Mesenchymal stem cell (in vitro differentiated cells and primary cell): ENCODE measurements at regions not wholly inside any gene's neighbourhood (a gene's known extent, or its start where the extent isn't known, plus 50 kb on each side); places are given as distances from the start of the nearest gene placed in this dataset.

Source experiments
- DNase-seq: peaks from one replicate; pipeline ENCODE4 v3.0.0-alpha.2; 2013
- H2AFZ ChIP-seq: one replicate; pipeline ENCODE4 v1.6.1; 2013; ENCODE audit warnings: low read depth, mild to moderate bottlenecking, control low read depth, inconsistent platforms, low read length, moderate library complexity
- H2AK5ac ChIP-seq: 2 replicates; pipeline ENCODE4 v1.6.1; 2013; ENCODE audit warnings: low read length, moderate library complexity, mild to moderate bottlenecking, inconsistent platforms; ENCODE audit not compliant: severe bottlenecking
- H2BK120ac ChIP-seq: one replicate; pipeline ENCODE4 v1.6.1; 2013; ENCODE audit warnings: low read depth, mild to moderate bottlenecking, inconsistent platforms, low read length, moderate library complexity
- H2BK12ac ChIP-seq, 2 experiments: one replicate each; pipeline ENCODE4 v1.6.1; 2013; ENCODE audit warnings: inconsistent platforms in 2 of 2, low read length in 2 of 2, mild to moderate bottlenecking in 2 of 2, moderate library complexity in 2 of 2, control low read depth in 1 of 2
- H2BK15ac ChIP-seq: one replicate; pipeline ENCODE4 v1.6.1; 2013; ENCODE audit warnings: mild to moderate bottlenecking, low read depth, inconsistent platforms; ENCODE audit not compliant: poor library complexity, severe bottlenecking
- H2BK5ac ChIP-seq: 2 replicates; pipeline ENCODE4 v1.6.1; 2013; ENCODE audit warnings: low read depth, mild to moderate bottlenecking, low read length, control low read depth, inconsistent platforms; ENCODE audit not compliant: poor library complexity, severe bottlenecking
- H3K14ac ChIP-seq, 2 experiments: one replicate each; pipeline ENCODE4 v1.6.1; 2013; ENCODE audit warnings: inconsistent platforms in 2 of 2, low read length in 2 of 2, control low read depth in 1 of 2, mild to moderate bottlenecking in 1 of 2, moderate library complexity in 1 of 2
- H3K18ac ChIP-seq, 2 experiments: one replicate each; pipeline ENCODE4 v1.6.1; 2013; ENCODE audit warnings: inconsistent platforms in 2 of 2, low read length in 2 of 2, control low read depth in 1 of 2, low read depth in 1 of 2, mild to moderate bottlenecking in 1 of 2
- H3K23ac ChIP-seq, 2 experiments: one replicate each; pipeline ENCODE4 v1.6.1; 2013; ENCODE audit warnings: inconsistent platforms in 2 of 2, low read length in 2 of 2, mild to moderate bottlenecking in 2 of 2, moderate library complexity in 2 of 2, control low read depth in 1 of 2
- H3K27ac ChIP-seq: 2 replicates; pipeline ENCODE4 v1.5.1; 2013; ENCODE audit warnings: mild to moderate bottlenecking, moderate library complexity, low read length, control low read depth, inconsistent platforms; ENCODE audit not compliant: poor library complexity, severe bottlenecking
- H3K27me3 ChIP-seq, 2 experiments: 2 replicates each; pipeline versions ENCODE4 v1.6.1 to v1.7.0; 2013; ENCODE audit warnings: low read length in 2 of 2, mild to moderate bottlenecking in 2 of 2, moderate library complexity in 2 of 2, control low read depth in 1 of 2, inconsistent platforms in 1 of 2; ENCODE audit not compliant: control insufficient read depth in 1 of 2, insufficient read depth in 1 of 2
- H3K36me3 ChIP-seq, 2 experiments: 2 replicates each; pipeline versions ENCODE4 v1.6.1 to v1.7.0; 2013; ENCODE audit warnings: low read length in 2 of 2, control low read depth in 1 of 2, inconsistent platforms in 1 of 2, low read depth in 1 of 2, mild to moderate bottlenecking in 1 of 2; ENCODE audit not compliant: insufficient read depth in 2 of 2, control insufficient read depth in 1 of 2
- H3K4ac ChIP-seq, 2 experiments: one replicate each; pipeline ENCODE4 v1.6.1; 2013; ENCODE audit warnings: inconsistent platforms in 2 of 2, low read length in 2 of 2, mild to moderate bottlenecking in 2 of 2, moderate library complexity in 2 of 2, control low read depth in 1 of 2, low read depth in 1 of 2
- H3K4me1 ChIP-seq: 2 replicates; pipeline ENCODE4 v1.6.1; 2013; ENCODE audit warnings: low read depth, low read length, control low read depth; ENCODE audit not compliant: control insufficient read depth, insufficient read depth
- H3K4me2 ChIP-seq: 2 replicates; pipeline ENCODE4 v1.6.1; 2013; ENCODE audit warnings: low read length, mild to moderate bottlenecking, inconsistent platforms; ENCODE audit not compliant: poor library complexity, severe bottlenecking
- H3K4me3 ChIP-seq, 2 experiments: 2 replicates each; pipeline versions ENCODE4 v1.5.1 to v1.7.0; 2013; ENCODE audit warnings: low read length in 2 of 2, mild to moderate bottlenecking in 2 of 2, control low read depth in 1 of 2, low read depth in 1 of 2; ENCODE audit not compliant: insufficient read depth in 1 of 2
- H3K79me1 ChIP-seq: replicated peaks from 2 replicates; pipeline ENCODE4 v1.6.1; 2013; ENCODE audit warnings: mild to moderate bottlenecking, control low read depth, low read length, inconsistent platforms; ENCODE audit not compliant: poor library complexity, severe bottlenecking
- H3K9ac ChIP-seq: 2 replicates; pipeline ENCODE4 v1.7.0; 2013; ENCODE audit warnings: mild to moderate bottlenecking, low read length, moderate library complexity
- H3K9me3 ChIP-seq: 2 replicates; pipeline ENCODE4 v1.7.0; 2013; ENCODE audit warnings: mild to moderate bottlenecking, low read length; ENCODE audit not compliant: control insufficient read depth
- H4K8ac ChIP-seq: one replicate; pipeline ENCODE4 v1.6.1; 2013; ENCODE audit warnings: inconsistent platforms, mild to moderate bottlenecking, low read length, moderate library complexity
- H4K91ac ChIP-seq: one replicate; pipeline ENCODE4 v1.6.1; 2013; ENCODE audit warnings: mild to moderate bottlenecking, low read length, inconsistent platforms
- WGBS: methylation state at CpG from one replicate; pipeline ENCODE4 v1.1.7; 2013; ENCODE audit warnings: mixed read lengths; 5-methylcytosine and 5-hydroxymethylcytosine counted together

GRCh38 chr7:49091089-49091488 lies 166.7 kb downstream of the CDC14C start:
- Histone ChIP-seq H3K79me1 (no peaks in the 10 kb centered on the region), H3K4me2 (no peak overlapping the region), H2BK12ac (no peak overlapping the region), H3K23ac (no peak overlapping the region), H2BK15ac (no peak overlapping the region), H3K9me3 (no peaks in the 10 kb centered on the region), H2AFZ (no peak overlapping the region), H4K91ac (no peak overlapping the region), H3K4me1 (no peaks in the 10 kb centered on the region), H3K9ac (no peak overlapping the region), H3K18ac (no peak overlapping the region), H3K36me3 (no peaks in the 10 kb centered on the region), H3K4ac (no peak overlapping the region), H3K27me3 (no peaks in the 10 kb centered on the region), H2BK5ac (no peak overlapping the region), H3K4me3 (no peak overlapping the region), H2AK5ac (no peak overlapping the region), H2BK120ac (no peak overlapping the region), H3K14ac (no peak overlapping the region), H4K8ac (no peak overlapping the region), H3K27ac (no peak overlapping the region)
- 79% methylated on average over 3 of the region's 3 CpGs for WGBS
- DNase-seq = no peak

- Histone ChIP-seq H3K4me1 (no peaks in the 10 kb centered on the region), H2AK5ac (no peak overlapping the region), H4K8ac (no peak overlapping the region), H3K14ac (no peak overlapping the region), H2BK12ac (no peak overlapping the region), H3K79me1 (no peaks in the 10 kb centered on the region), H3K23ac (no peak overlapping the region), H3K27ac (no peak overlapping the region), H2BK120ac (no peak overlapping the region), H3K36me3 (no peaks in the 10 kb centered on the region), H2BK15ac (no peak overlapping the region), H2AFZ (no peak overlapping the region), H3K4me3 (no peak overlapping the region), H2BK5ac (no peak overlapping the region), H3K18ac (no peak overlapping the region), H3K27me3 (no peaks in the 10 kb centered on the region), H3K9me3 (no peaks in the 10 kb centered on the region), H4K91ac (no peak overlapping the region), H3K4me2 (no peak overlapping the region), H3K4ac (no peak overlapping the region), H3K9ac (no peak overlapping the region)
- DNase-seq = no peak
- WGBS = no CpG with 5 or more reads among the region's 2 CpGs
Observed at GRCh38 chr7:49091519-49091918, 167.2 kb downstream of the CDC14C start.

GRCh38 chr7:49093218-49093617 lies 168.9 kb downstream of the CDC14C start:
- no peak overlapping the region for H3K23ac ChIP-seq
- no peak overlapping the region for H3K14ac ChIP-seq
- no peak overlapping the region for H2BK15ac ChIP-seq
- no peaks in the 10 kb centered on the region for H3K36me3 ChIP-seq
- H3K27me3 ChIP-seq = no peaks in the 10 kb centered on the region
- H2BK12ac ChIP-seq = no peak overlapping the region
- DNase-seq = no peak
- no CpG with 5 or more reads among the region's 1 CpG for WGBS
- H2BK5ac ChIP-seq = no peak overlapping the region
- H3K4me3 ChIP-seq = no peak overlapping the region
- H3K27ac ChIP-seq = no peak overlapping the region
- H2AK5ac ChIP-seq = no peak overlapping the region
- H3K4ac ChIP-seq = no peak overlapping the region
- no peak overlapping the region for H2BK120ac ChIP-seq
- H3K9ac ChIP-seq = no peak overlapping the region
- no peaks in the 10 kb centered on the region for H3K4me1 ChIP-seq
- H2AFZ ChIP-seq = no peak overlapping the region
- no peak overlapping the region for H4K91ac ChIP-seq
- H3K79me1 ChIP-seq = no peaks in the 10 kb centered on the region
- no peak overlapping the region for H3K4me2 ChIP-seq
- no peak overlapping the region for H4K8ac ChIP-seq
- no peak overlapping the region for H3K18ac ChIP-seq
- H3K9me3 ChIP-seq = no peaks in the 10 kb centered on the region

- Histone ChIP-seq H3K23ac (no peak overlapping the region), H3K79me1 (no peaks in the 10 kb centered on the region), H4K8ac (no peak overlapping the region), H3K4me1 (no peaks in the 10 kb centered on the region), H2AFZ (no peak overlapping the region), H3K4ac (no peak overlapping the region), H2BK15ac (no peak overlapping the region), H3K4me2 (no peak overlapping the region), H3K36me3 (no peaks in the 10 kb centered on the region), H3K4me3 (no peak overlapping the region), H2AK5ac (no peak overlapping the region), H3K27me3 (no peaks in the 10 kb centered on the region), H4K91ac (no peak overlapping the region), H2BK12ac (no peak overlapping the region), H3K27ac (no peak overlapping the region), H3K18ac (no peak overlapping the region), H3K9ac (no peak overlapping the region), H3K9me3 (no peaks in the 10 kb centered on the region), H2BK5ac (no peak overlapping the region), H3K14ac (no peak overlapping the region), H2BK120ac (no peak overlapping the region)
- WGBS = 85% methylated on average over 2 of the region's 2 CpGs
- DNase-seq = no peak
Observed at GRCh38 chr7:49094866-49095265, 170.5 kb downstream of the CDC14C start.
